Kidney (tissue), 13 donors: ENCODE measurements at regions not wholly inside any gene's neighbourhood (a gene's known extent, or its start where the extent isn't known, plus 50 kb on each side); places are given as distances from the start of the nearest gene placed in this dataset.

Experiments used
- DNase-seq, 5 donors: peaks; one replicate each; pipeline ENCODE4 v3.0.0-alpha.2; 2013 to 2020
- FAIRE-seq: peaks from 2 replicates; lab custom pipeline; 2012; peaks lifted over from hg19 to GRCh38; lab: Jason Lieb, UNC
- H3K27ac ChIP-seq, 2 donors: one replicate each; pipeline ENCODE4 v1.7.0; 2013; ENCODE audit warnings: low read depth in 2 of 2, low read length in 2 of 2, inconsistent platforms in 1 of 2
- H3K27me3 ChIP-seq: one replicate; pipeline ENCODE4 v1.7.1; 2013; ENCODE audit warnings: low read length, inconsistent platforms; ENCODE audit not compliant: control insufficient read depth, insufficient read depth
- H3K36me3 ChIP-seq, 3 donors: one replicate each; pipeline versions ENCODE4 v1.7.0 to v1.7.1; 2013; ENCODE audit warnings: low read length in 3 of 3, control low read depth in 1 of 3, inconsistent platforms in 1 of 3; ENCODE audit not compliant: insufficient read depth in 3 of 3, control insufficient read depth in 2 of 3
- H3K4me1 ChIP-seq, 3 donors: one replicate each; pipeline versions ENCODE4 v1.7.0 to v1.7.1; 2013; ENCODE audit warnings: low read length in 3 of 3, inconsistent platforms in 1 of 3, low read depth in 1 of 3; ENCODE audit not compliant: control insufficient read depth in 2 of 3, insufficient read depth in 2 of 3
- H3K4me3 ChIP-seq, 3 donors: one replicate each; pipeline versions ENCODE4 v1.7.0 to v1.8.1; 2013; ENCODE audit warnings: low read length in 3 of 3, control low read depth in 1 of 3, inconsistent platforms in 1 of 3
- H3K9ac ChIP-seq, 3 donors: one replicate each; pipeline versions ENCODE4 v1.7.0 to v1.7.1; 2013; ENCODE audit warnings: low read length in 3 of 3, control low read depth in 1 of 3, inconsistent platforms in 1 of 3
- H3K9me3 ChIP-seq, 3 donors: one replicate each; pipeline versions ENCODE4 v1.7.0 to v1.7.1; 2013; ENCODE audit warnings: low read length in 3 of 3, control low read depth in 1 of 3, inconsistent platforms in 1 of 3; ENCODE audit not compliant: control insufficient read depth in 2 of 3, insufficient read depth in 1 of 3
- CTCF ChIP-seq: IDR thresholded peaks from 3 replicates; pipeline ENCODE4 v1.5.1; 2012; ENCODE audit warnings: mild to moderate bottlenecking, moderate library complexity, borderline replicate concordance; ENCODE audit not compliant: insufficient read depth; ENCODE audit errors: extremely low read depth
- intact Hi-C: fragments of 100-400 bp; cut with DNase I; formaldehyde crosslinking; loops from one replicate; pipeline ENCODE4 v1.11.1; 2022
- donor health status: control.
- donor health status: control.
- donor health status: control.
- donor health status: control.
- donor health status: control.
- donor health status: DM: yes; HTN: yes; CAD: no.
- donor health status: Normal renal cell carcinoma (clear cell type).

DNA sequence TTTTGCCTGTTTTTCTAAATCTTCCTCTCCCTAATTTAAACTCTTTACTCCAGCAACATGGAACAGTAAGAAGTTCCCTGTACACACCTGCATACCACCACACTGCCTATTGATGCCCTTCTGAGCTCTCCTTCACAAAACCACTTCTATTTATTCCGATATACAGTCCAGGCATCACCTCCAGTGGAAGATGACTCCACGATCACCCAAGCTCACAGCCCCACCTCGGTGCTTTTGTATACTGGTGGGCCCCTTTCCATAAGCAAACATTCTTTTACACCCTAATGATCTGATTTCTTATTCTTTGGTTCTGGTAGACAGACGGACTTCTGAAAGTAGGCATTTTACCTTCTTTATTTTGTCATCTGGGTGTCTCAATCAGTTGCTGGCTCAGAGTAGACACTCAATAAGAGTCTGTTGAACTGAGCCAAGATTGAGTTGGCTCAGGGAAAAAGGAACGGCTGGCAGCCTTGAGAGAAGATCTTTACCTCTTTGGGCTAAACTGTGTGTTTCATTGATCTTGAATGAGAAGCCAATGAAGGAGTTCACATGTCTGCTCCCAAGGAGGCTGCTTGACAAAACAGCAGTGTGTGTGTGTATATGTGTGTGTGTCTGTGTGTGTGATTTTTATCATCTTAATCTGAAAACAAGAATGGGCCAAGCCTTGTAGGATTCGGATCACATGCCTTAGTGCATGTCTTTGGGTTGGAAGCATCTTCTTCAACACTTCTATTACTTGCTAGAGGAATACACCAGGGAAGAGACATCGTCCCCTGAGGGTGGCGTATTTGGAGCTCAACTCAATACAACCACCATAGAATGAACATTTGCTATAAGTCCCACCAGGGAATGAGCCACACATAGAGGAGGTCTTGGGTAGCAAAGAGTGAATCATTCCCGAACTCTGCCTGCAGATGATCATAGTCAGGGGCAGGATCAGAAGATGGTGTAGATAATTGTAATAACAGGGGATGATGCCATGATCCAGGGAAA, 341.8 kb downstream of the CYRIA start:
- Histone ChIP-seq H3K27ac (no peak overlapping the region), H3K36me3 (no peaks in the 10 kb centered on the region), H3K27me3 (no peaks in the 10 kb centered on the region), H3K9ac (no peak overlapping the region), H3K9me3 (no peaks in the 10 kb centered on the region), H3K4me1 (no peaks in the 10 kb centered on the region), H3K4me3 (no peak overlapping the region)
- FAIRE-seq, result no peak
- TF ChIP-seq CTCF, result no peak
- intact Hi-C loops, result no loop called here
- DNase-seq, result no peak

GRCh38 chr2:16323126-16323520, 342.5 kb downstream of the CYRIA start:
- DNase-seq (no peak), FAIRE-seq (no peak)
- Histone ChIP-seq H3K9ac (no peak overlapping the region), H3K36me3 (no peaks in the 10 kb centered on the region), H3K27me3 (no peaks in the 10 kb centered on the region), H3K4me1 (no peaks in the 10 kb centered on the region), H3K27ac (no peak overlapping the region), H3K9me3 (no peaks in the 10 kb centered on the region), H3K4me3 (no peak overlapping the region)
- TF ChIP-seq CTCF, result no peak
- intact Hi-C loops, result no loop called here

GRCh38 chr2:16322308-16323125, 343.1 kb downstream of the CYRIA start:
- Histone ChIP-seq H3K9me3 (no peaks in the 10 kb centered on the region), H3K36me3 (no peaks in the 10 kb centered on the region), H3K9ac (no peak overlapping the region), H3K4me3 (no peak overlapping the region), H3K27ac (no peak overlapping the region), H3K4me1 (no peaks in the 10 kb centered on the region), H3K27me3 (no peaks in the 10 kb centered on the region)
- intact Hi-C loops, result no loop called here
- FAIRE-seq (no peak), DNase-seq (no peak)
- no peak for TF ChIP-seq CTCF
